GM18505 (cell line): ENCODE measurements at regions not wholly inside any gene's neighbourhood (a gene's known extent, or its start where the extent isn't known, plus 50 kb on each side); places are given as distances from the start of the nearest gene placed in this dataset.

Experiments used
- ATAC-seq: cut with Tn5 transposase; IDR thresholded peaks from one replicate; pipeline ENCODE4 v1.9.1; 2021; ENCODE audit not compliant: unreplicated experiment
- POLR2A ChIP-seq: IDR thresholded peaks from 4 replicates; pipeline ENCODE4 v1.6.1; 2011; ENCODE audit warnings: borderline replicate concordance; ENCODE audit not compliant: insufficient read depth, insufficient read length; ENCODE audit errors: extremely low read depth

DNA sequence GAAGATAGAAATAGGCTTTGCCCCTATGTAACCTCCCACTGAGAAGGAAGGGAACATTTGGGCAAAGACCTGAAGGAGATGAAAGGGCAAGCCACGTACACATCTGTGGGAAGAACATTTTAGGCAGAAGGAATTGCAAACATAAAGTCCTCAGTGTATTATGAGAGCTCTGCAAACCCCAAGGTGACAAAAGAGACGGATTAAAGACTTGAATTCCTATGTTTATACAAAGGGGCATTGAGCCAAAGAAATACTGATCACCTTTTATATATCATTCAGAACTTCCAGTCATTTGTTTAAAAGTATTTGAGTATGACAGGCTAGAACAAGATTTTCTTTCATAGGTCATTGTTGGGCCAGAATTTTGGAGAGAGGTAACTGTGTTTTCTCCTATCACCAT, 90.2 kb upstream of the ATG10 start:
- TF ChIP-seq POLR2A = no peak
- no peak for ATAC-seq

- no peak for ATAC-seq
- TF ChIP-seq POLR2A = no peak
These were observed 91.9 kb upstream of the ATG10 start for GRCh38 chr5:81879936-81880335.

- TF ChIP-seq POLR2A = no peak
- ATAC-seq = no peak
These were observed 93.5 kb upstream of the ATG10 start for GRCh38 chr5:81878333-81878732.

DNA sequence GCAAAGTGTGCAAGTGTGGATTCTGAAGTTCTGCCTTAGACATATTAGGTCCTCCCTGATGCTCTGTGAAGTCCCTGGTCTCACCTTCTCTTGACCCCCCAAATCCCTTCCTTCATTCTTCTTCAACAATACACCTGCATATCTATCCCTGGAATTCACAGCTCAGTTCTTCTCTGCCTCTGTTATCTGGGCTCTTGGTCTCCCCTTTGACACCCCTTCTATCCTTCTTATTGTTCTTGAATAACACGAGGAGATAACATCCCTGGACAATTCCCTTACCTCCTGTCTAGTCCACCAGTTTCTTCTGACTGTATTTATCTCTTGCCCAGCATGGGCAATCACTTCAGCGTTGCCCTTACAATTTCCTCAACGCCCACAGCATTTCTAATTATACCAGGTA, 104.8 kb upstream of the ATG10 start:
- ATAC-seq = no peak
- TF ChIP-seq POLR2A = no peak

GRCh38 chr5:81860778-81861177, 109.9 kb upstream of the SSBP2 start:
- ATAC-seq = no peak
- no peak for TF ChIP-seq POLR2A

- no peak for TF ChIP-seq POLR2A
- ATAC-seq = no peak
These were observed 108.7 kb upstream of the SSBP2 start for GRCh38 chr5:81859624-81860023.

GRCh38 chr5:81856948-81857928, 106.3 kb upstream of the SSBP2 start:
- ATAC-seq = peak; percentile 44
- no peak for TF ChIP-seq POLR2A

GRCh38 chr5:81855591-81855990, 104.7 kb upstream of the SSBP2 start:
- no peak for ATAC-seq
- no peak for TF ChIP-seq POLR2A

- no peak for ATAC-seq
These were observed 104.0 kb upstream of the SSBP2 start for GRCh38 chr5:81854915-81855314.

GRCh38 chr5:81854485-81854884, 103.6 kb upstream of the SSBP2 start:
- TF ChIP-seq POLR2A = no peak
- no peak for ATAC-seq

More at GRCh38 chr5:81854915-81855314, 104.0 kb upstream of the SSBP2 start:
- no peak for TF ChIP-seq POLR2A

DNA sequence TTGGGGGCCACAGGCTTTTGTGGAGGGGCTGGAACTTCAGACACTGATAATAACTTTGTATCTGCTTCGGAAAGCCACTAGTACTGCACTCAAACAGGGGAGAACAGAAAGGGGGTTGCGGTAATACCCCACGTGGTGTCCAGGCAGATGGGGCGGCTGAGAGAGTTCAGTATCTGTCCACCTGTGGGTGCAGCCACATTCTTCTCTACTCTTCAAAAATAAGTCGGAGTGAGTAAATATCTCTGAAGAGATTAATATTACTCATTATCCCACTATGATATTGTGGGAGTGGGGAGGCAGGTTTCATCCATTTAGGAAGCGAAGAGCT, 102.1 kb upstream of the SSBP2 start:
- no peak for TF ChIP-seq POLR2A
- no peak for ATAC-seq

GRCh38 chr5:81852291-81853029, 101.6 kb upstream of the SSBP2 start:
- no peak for ATAC-seq
- no peak for TF ChIP-seq POLR2A

- TF ChIP-seq POLR2A = peak; percentile 84
- ATAC-seq = peak; percentile 73
These were observed 100.7 kb upstream of the SSBP2 start for GRCh38 chr5:81851481-81852178.
